Neural cell (in vitro differentiated cells): ENCODE measurements at regions not wholly inside any gene's neighbourhood (a gene's known extent, or its start where the extent isn't known, plus 50 kb on each side); places are given as distances from the start of the nearest gene placed in this dataset.

Source experiments
- CTCF ChIP-seq: fragments of 450-650 bp; IDR thresholded peaks from 2 replicates; pipeline ENCODE4 v1.5.1; 2014; ENCODE audit warnings: antibody characterized with exemption, mild to moderate bottlenecking, moderate library complexity; ENCODE audit not compliant: poor library complexity, severe bottlenecking
- EP300 ChIP-seq: fragments of 450-650 bp; conservative IDR thresholded peaks from 2 replicates; pipeline ENCODE4 v1.6.1; 2014; ENCODE audit warnings: antibody characterized with exemption, mild to moderate bottlenecking, moderate library complexity; ENCODE audit not compliant: poor library complexity, severe bottlenecking
- EZH2 ChIP-seq: fragments of 200-600, 300-800 bp; shearing (Covaris generic), sonication (generic); IDR thresholded peaks from 2 replicates; pipeline ENCODE4 v1.6.1; 2014; ENCODE audit warnings: antibody characterized with exemption, low read length, borderline replicate concordance, mild to moderate bottlenecking; ENCODE audit not compliant: insufficient read depth, poor library complexity, severe bottlenecking
- MXI1 ChIP-seq: fragments of 450-650 bp; conservative IDR thresholded peaks from 2 replicates; pipeline ENCODE4 v1.6.1; 2014; ENCODE audit warnings: antibody characterized with exemption, mild to moderate bottlenecking; ENCODE audit not compliant: poor library complexity, severe bottlenecking
- POLR2AphosphoS5 ChIP-seq: IDR thresholded peaks from 2 replicates; pipeline ENCODE4 v1.6.1; 2012
- RAD21 ChIP-seq: fragments of 450-650 bp; conservative IDR thresholded peaks from 2 replicates; pipeline ENCODE4 v1.6.1; 2014; ENCODE audit warnings: antibody characterized with exemption, mild to moderate bottlenecking, moderate library complexity
- REST ChIP-seq: IDR thresholded peaks from 2 replicates; pipeline ENCODE4 v1.6.1; 2012; ENCODE audit warnings: borderline replicate concordance
- SMC3 ChIP-seq: fragments of 450-650 bp; conservative IDR thresholded peaks from 2 replicates; pipeline ENCODE4 v1.6.1; 2014; ENCODE audit warnings: antibody characterized with exemption, mild to moderate bottlenecking, moderate library complexity; ENCODE audit not compliant: poor library complexity
- TAF1 ChIP-seq: IDR thresholded peaks from 2 replicates; pipeline ENCODE4 v1.6.1; 2012; ENCODE audit warnings: low read depth

GRCh38 chr16:13806671-13807070, 113.3 kb upstream of the ERCC4 start:
- TF ChIP-seq REST: no peak
- no peak for TF ChIP-seq CTCF
- no peak for TF ChIP-seq EP300
- no peak for TF ChIP-seq SMC3
- TF ChIP-seq MXI1: no peak
- no peak for TF ChIP-seq POLR2AphosphoS5
- no peak for TF ChIP-seq RAD21
- no peak for TF ChIP-seq EZH2
- no peak for TF ChIP-seq TAF1
